ENCODE measurements at regions not wholly inside any gene's neighbourhood (a gene's known extent, or its start where the extent isn't known, plus 50 kb on each side); places are given as distances from the start of the nearest gene placed in this dataset.

DNA sequence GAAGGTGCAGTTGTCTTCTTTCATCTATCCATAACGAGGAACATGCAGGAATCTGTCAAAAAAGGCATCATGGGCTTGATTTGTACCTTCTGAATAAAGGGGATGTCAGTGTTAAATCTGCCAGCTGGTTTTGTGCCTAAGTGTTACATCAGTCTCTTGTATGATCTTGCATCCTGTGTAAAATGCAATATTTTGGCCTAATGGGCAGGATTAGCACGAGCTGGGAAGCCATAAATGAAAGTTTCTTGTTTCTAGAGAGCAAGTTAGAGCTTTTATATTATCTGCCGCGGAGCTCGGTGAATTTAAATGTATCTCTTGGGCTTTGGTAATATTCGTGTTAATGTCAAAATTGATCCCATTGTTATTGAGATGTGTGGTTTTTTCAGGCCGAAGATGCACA, 526.1 kb upstream of the WWC1 start:
- Histone ChIP-seq H3K4me3 (no peak overlapping the region), H3K4me1 (no peaks in the 10 kb centered on the region), H3K27ac (no peak overlapping the region), H3K36me3 (no peaks in the 10 kb centered on the region), H3K27me3 (no peaks in the 10 kb centered on the region), H3K9me3 (no peaks in the 10 kb centered on the region)
- intact Hi-C loops (cut with DNase I), result no loop called here
- no peak for ATAC-seq
- 70% methylated on average over 7 of the region's 7 CpGs for WGBS (ENCODE audit: insufficient coverage, low coverage, low lambda C conversion rate, missing lambda C conversion rate)
- no peak for DNase-seq
- TF ChIP-seq, protein P1, sequence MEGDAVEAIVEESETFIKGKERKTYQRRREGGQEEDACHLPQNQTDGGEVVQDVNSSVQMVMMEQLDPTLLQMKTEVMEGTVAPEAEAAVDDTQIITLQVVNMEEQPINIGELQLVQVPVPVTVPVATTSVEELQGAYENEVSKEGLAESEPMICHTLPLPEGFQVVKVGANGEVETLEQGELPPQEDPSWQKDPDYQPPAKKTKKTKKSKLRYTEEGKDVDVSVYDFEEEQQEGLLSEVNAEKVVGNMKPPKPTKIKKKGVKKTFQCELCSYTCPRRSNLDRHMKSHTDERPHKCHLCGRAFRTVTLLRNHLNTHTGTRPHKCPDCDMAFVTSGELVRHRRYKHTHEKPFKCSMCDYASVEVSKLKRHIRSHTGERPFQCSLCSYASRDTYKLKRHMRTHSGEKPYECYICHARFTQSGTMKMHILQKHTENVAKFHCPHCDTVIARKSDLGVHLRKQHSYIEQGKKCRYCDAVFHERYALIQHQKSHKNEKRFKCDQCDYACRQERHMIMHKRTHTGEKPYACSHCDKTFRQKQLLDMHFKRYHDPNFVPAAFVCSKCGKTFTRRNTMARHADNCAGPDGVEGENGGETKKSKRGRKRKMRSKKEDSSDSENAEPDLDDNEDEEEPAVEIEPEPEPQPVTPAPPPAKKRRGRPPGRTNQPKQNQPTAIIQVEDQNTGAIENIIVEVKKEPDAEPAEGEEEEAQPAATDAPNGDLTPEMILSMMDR (IDR thresholded peaks at IDR 0.05), result no peak
- no peak for TF ChIP-seq POLR2A (IDR thresholded peaks at IDR 0.05)

DNA sequence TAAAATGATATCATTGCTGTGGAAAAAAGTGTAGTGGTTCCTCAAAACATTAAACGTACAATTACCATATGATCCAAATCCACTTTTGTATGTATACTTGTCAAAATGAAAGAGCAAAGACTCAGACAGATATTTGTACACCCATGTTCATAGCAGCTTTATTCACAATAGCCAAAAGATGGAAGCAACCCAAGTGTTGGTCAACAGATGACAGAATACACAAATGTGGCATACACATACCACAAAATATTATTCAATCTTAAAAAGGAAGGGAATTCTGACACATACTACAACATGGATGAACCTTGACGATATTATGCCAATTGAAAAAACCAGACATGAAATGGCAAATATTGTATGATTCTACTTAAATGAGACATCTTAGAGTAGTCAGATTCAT, 524.5 kb upstream of the WWC1 start:
- ATAC-seq, result no peak
- Histone ChIP-seq H3K4me3 (no peak overlapping the region), H3K27me3 (no peaks in the 10 kb centered on the region), H3K4me1 (no peaks in the 10 kb centered on the region), H3K9me3 (no peaks in the 10 kb centered on the region), H3K27ac (no peak overlapping the region), H3K36me3 (no peaks in the 10 kb centered on the region)
- intact Hi-C loops (cut with DNase I), result no loop called here
- WGBS (ENCODE audit: insufficient coverage, low coverage, low lambda C conversion rate, missing lambda C conversion rate), result 50% methylated on average over 2 of the region's 2 CpGs
- DNase-seq, result no peak
- TF ChIP-seq, protein P1 (IDR thresholded peaks at IDR 0.05), result no peak
- TF ChIP-seq POLR2A (IDR thresholded peaks at IDR 0.05), result no peak

GRCh38 chr5:167767795-167768194, 523.6 kb upstream of the WWC1 start:
- Histone ChIP-seq H3K4me3 (no peak overlapping the region), H3K27ac (no peak overlapping the region), H3K9me3 (no peaks in the 10 kb centered on the region), H3K36me3 (no peaks in the 10 kb centered on the region), H3K4me1 (no peaks in the 10 kb centered on the region), H3K27me3 (no peaks in the 10 kb centered on the region)
- WGBS (ENCODE audit: insufficient coverage, low coverage, low lambda C conversion rate, missing lambda C conversion rate), result 91% methylated on average over 3 of the region's 4 CpGs
- DNase-seq, result no peak
- ATAC-seq, result no peak
- intact Hi-C loops (cut with DNase I), result no loop called here
- TF ChIP-seq, protein P1 (IDR thresholded peaks at IDR 0.05), result no peak
- TF ChIP-seq POLR2A (IDR thresholded peaks at IDR 0.05), result no peak

GRCh38 chr5:167769846-167770413, 521.5 kb upstream of the WWC1 start:
- Histone ChIP-seq H3K4me1 (no peaks in the 10 kb centered on the region), H3K9me3 (no peaks in the 10 kb centered on the region), H3K27ac (no peak overlapping the region), H3K36me3 (no peaks in the 10 kb centered on the region), H3K4me3 (no peak overlapping the region), H3K27me3 (no peaks in the 10 kb centered on the region)
- intact Hi-C loops (cut with DNase I), result no loop called here
- WGBS (ENCODE audit: insufficient coverage, low coverage, low lambda C conversion rate, missing lambda C conversion rate), result 71% methylated on average over 2 of the region's 2 CpGs
- DNase-seq (no peak), ATAC-seq (no peak)
- TF ChIP-seq, protein P1 (IDR thresholded peaks at IDR 0.05), result no peak
- no peak for TF ChIP-seq POLR2A (IDR thresholded peaks at IDR 0.05)

GRCh38 chr5:167770461-167770860, 521.0 kb upstream of the WWC1 start:
- intact Hi-C loops (cut with DNase I), result no loop called here
- 68% methylated on average over 4 of the region's 5 CpGs for WGBS (ENCODE audit: insufficient coverage, low coverage, low lambda C conversion rate, missing lambda C conversion rate)
- DNase-seq (no peak), ATAC-seq (no peak)
- H3K27ac ChIP-seq, result no peak overlapping the region
- H3K27me3 ChIP-seq, result no peaks in the 10 kb centered on the region
- no peaks in the 10 kb centered on the region for H3K9me3 ChIP-seq
- TF ChIP-seq POLR2A (IDR thresholded peaks at IDR 0.05), result no peak
- TF ChIP-seq, protein P1 (IDR thresholded peaks at IDR 0.05), result no peak
- H3K4me3 ChIP-seq, result no peak overlapping the region
- no peaks in the 10 kb centered on the region for H3K36me3 ChIP-seq
- H3K4me1 ChIP-seq, result no peaks in the 10 kb centered on the region
